ENCODE measurements at regions not wholly inside any gene's neighbourhood (a gene's known extent, or its start where the extent isn't known, plus 50 kb on each side); places are given as distances from the start of the nearest gene placed in this dataset.

- H3K4me3 ChIP-seq (replicated peaks; ENCODE audit: low read depth, low read length), result no peak overlapping the region
- TF ChIP-seq, protein P1, sequence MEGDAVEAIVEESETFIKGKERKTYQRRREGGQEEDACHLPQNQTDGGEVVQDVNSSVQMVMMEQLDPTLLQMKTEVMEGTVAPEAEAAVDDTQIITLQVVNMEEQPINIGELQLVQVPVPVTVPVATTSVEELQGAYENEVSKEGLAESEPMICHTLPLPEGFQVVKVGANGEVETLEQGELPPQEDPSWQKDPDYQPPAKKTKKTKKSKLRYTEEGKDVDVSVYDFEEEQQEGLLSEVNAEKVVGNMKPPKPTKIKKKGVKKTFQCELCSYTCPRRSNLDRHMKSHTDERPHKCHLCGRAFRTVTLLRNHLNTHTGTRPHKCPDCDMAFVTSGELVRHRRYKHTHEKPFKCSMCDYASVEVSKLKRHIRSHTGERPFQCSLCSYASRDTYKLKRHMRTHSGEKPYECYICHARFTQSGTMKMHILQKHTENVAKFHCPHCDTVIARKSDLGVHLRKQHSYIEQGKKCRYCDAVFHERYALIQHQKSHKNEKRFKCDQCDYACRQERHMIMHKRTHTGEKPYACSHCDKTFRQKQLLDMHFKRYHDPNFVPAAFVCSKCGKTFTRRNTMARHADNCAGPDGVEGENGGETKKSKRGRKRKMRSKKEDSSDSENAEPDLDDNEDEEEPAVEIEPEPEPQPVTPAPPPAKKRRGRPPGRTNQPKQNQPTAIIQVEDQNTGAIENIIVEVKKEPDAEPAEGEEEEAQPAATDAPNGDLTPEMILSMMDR (IDR thresholded peaks at IDR 0.05; ENCODE audit: low read depth, low read length, missing control alignments), result no peak
These were observed 406.9 kb upstream of the KLF6 start for GRCh38 chr10:4191894-4192293.

GRCh38 chr10:4191354-4191753 lies 406.3 kb upstream of the KLF6 start:
- DNase-seq (ENCODE audit: extremely low read depth, low read depth), result no peak
- no peak overlapping the region for H3K4me3 ChIP-seq (replicated peaks; ENCODE audit: low read depth, low read length)
- TF ChIP-seq, protein P1 (IDR thresholded peaks at IDR 0.05; ENCODE audit: low read depth, low read length, missing control alignments), result no peak

More at GRCh38 chr10:4191894-4192293, 406.9 kb upstream of the KLF6 start:
- DNase-seq (ENCODE audit: extremely low read depth, low read depth), result no peak

- TF ChIP-seq, protein P1 (IDR thresholded peaks at IDR 0.05; ENCODE audit: low read depth, low read length, missing control alignments), result no peak
- H3K4me3 ChIP-seq (replicated peaks; ENCODE audit: low read depth, low read length), result no peak overlapping the region
These were observed 405.9 kb upstream of the KLF6 start for GRCh38 chr10:4190876-4191275.

DNA sequence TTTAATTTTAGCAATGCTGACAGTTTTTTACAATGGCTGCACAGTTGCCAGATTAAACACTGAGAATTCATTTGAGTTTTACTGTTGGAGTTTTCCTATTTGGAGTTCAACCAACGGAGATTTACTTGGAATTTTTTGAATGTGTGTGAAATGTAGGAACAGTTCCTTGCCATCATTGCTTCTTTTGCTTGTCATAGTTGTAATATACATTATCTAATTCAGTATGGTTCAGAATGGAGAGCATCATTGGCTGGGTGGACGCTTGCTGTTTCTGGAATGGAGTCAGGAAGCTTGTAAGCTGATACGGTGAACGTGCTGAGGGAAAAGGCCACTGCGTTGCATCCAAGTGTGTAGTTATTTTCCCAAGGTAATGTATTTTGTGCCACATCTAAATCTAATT lies 404.3 kb upstream of the KLF6 start:
- TF ChIP-seq, protein P1 (IDR thresholded peaks at IDR 0.05; ENCODE audit: low read depth, low read length, missing control alignments), result no peak
- DNase-seq (ENCODE audit: extremely low read depth, low read depth), result no peak
- H3K4me3 ChIP-seq (replicated peaks; ENCODE audit: low read depth, low read length), result no peak overlapping the region

More at GRCh38 chr10:4190876-4191275, 405.9 kb upstream of the KLF6 start:
- DNase-seq (ENCODE audit: extremely low read depth, low read depth), result no peak

DNA sequence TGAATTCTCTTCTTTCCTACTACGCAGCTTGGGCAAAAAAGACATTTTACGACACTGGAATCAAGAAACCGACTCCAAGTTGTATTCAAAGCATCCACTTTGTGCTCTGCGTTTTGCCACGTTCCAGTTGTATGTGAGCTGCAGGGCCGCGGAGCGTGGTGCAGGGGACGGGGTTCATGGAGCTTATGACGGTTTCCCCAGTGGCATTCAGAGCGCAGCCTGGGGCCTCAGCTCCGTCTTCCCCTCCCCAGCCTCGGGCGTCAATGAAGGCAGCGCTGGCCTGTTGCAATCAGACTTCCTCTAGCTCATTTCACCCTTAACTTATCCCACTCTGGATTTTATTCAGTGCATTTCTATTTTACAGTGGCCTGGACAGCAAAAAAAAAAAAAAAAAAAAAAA lies 403.4 kb upstream of the KLF6 start:
- TF ChIP-seq, protein P1 (IDR thresholded peaks at IDR 0.05; ENCODE audit: low read depth, low read length, missing control alignments), result no peak
- no peak overlapping the region for H3K4me3 ChIP-seq (replicated peaks; ENCODE audit: low read depth, low read length)
- no peak for DNase-seq (ENCODE audit: extremely low read depth, low read depth)

- no peak for DNase-seq (ENCODE audit: extremely low read depth, low read depth)
- TF ChIP-seq, protein P1 (IDR thresholded peaks at IDR 0.05; ENCODE audit: low read depth, low read length, missing control alignments), result no peak
- H3K4me3 ChIP-seq (replicated peaks; ENCODE audit: low read depth, low read length), result no peak overlapping the region
These were observed 402.0 kb upstream of the KLF6 start for GRCh38 chr10:4186849-4187540.
